HG02610 (cell line): ENCODE measurements at regions not wholly inside any gene's neighbourhood (a gene's known extent, or its start where the extent isn't known, plus 50 kb on each side); places are given as distances from the start of the nearest gene placed in this dataset.
"Not testable (repeated sequence)": the region's sequence is repeated elsewhere in the genome, so short reads cannot be mapped to it uniquely, and the experiment has no call there.

ENCODE experiments used
- ATAC-seq: cut with Tn5 transposase; IDR thresholded peaks from one replicate; pipeline ENCODE4 v1.9.1; 2021; ENCODE audit warnings: mild to moderate bottlenecking, moderate library complexity; ENCODE audit not compliant: unreplicated experiment

DNA sequence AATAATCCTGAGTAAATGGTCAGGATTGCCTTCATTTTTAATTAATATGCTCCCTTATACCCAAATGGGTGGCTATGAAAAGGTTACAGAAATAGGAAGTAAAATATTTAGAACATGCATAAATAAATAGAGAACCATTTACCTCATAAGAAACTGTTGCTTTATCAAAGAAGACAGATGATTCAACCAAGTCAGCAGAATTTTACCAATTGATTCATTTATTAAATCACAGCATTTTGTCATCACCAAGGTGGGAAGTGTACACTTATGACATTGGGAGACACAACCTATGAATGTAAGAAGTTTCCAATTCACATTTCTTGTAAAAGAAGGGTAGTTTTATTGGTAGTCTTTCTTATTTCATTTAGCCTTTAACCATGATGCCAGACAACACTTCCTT is 870.3 kb upstream of the CHORDC1 start:
- ATAC-seq, result no peak

DNA sequence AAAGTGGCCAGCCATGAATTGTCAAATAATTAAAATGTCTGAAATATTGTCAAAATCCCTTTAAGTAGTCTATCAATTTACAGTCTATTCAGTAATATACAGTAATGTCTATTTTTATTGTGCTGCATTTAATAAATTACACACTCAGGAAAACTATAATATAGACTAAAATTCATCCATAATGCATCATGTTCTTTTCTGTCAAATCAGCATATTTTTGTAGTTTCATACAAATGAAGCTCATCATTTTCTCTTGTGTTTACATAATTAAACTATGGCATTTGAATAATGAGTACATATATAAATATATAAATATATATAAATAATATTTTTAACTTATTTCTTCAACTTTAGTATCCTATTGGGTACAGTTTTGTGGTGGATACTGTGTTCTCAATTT is 868.7 kb upstream of the CHORDC1 start:
- ATAC-seq, result no peak

DNA sequence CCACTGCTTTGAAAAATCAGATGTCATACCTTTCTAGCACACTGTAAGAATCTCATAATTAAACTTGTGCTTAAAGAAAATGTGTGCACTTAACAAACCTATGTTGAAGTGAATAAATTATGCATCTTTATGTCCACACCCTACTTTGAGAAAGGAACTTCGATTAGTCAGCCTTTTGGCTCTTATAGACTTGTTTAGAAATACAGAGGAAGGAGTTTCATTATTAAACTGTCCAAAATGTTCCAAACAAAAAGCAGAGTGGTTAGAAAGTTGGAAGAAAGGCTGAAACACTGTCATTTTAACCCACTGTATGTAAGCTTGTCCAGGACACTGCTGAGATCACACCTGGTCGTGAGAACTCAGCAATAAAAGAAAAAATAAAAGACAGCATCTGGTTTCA is 863.2 kb upstream of the CHORDC1 start:
- ATAC-seq, result no peak

DNA sequence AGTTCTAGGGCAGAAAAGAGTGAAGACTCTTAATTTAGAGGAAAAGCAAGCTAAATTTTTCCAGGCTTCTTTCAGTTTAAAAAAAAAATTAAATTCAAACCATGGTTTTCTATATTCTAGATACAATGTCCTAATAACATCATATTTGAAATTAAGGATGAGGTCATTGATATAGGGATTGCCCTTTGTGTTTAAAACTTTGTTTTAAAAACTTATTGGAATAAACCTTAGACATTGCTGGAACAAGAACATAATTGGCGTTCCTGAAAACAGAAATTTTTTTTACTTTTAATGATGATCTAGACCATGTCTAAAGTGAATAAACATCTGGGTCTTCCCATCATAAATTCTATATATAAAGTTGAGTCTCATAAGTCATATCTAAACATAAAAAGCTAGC is 859.4 kb upstream of the CHORDC1 start:
- ATAC-seq, result no peak

DNA sequence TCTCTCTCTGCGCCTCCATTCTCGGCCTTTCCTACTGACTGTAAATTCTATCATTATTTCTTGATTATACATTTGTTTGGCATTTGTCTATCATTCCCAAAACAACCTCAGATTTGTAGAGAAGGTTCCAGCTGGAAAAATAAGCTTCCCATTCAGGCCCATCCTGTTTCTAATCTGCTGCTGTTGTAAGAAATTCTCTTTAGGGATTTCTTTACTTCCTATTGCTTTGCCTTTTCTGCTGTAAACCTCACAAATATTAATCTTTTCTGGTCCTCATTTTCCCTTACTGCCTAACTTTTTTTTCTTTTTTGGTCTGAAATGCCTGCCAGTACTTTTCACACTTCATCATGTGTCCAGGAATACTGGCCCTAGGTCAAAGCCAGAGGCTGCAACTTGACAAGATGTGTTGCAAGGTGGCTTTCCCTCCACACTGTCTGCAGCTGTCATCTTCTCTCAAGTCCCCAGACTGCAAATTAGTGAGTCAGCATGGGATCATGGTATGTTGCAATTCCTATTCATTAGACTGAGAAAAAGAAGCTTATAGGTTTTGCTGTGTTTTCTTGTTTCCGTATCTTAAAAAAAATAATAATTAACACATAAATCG is 858.7 kb upstream of the CHORDC1 start:
- ATAC-seq, result no peak

DNA sequence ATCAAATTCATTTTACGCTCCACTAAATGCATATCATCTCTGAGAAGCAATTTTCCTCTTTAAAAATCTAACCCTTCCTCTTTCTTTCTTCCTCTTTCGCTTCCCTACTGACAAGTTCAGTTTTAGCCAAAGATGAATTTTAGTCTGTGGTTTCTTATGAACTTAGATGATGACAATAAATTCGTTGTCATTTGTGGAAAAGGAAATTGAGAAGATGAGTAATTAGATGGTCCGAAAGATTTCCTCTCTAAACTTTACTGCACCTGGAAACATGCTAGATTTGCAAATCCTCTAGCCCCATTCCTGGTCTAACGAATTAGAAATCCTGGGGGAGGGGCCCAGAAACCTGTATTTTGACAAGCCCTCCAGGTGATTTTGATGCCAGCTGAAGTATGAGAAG is 855.4 kb upstream of the CHORDC1 start:
- ATAC-seq, result no peak

DNA sequence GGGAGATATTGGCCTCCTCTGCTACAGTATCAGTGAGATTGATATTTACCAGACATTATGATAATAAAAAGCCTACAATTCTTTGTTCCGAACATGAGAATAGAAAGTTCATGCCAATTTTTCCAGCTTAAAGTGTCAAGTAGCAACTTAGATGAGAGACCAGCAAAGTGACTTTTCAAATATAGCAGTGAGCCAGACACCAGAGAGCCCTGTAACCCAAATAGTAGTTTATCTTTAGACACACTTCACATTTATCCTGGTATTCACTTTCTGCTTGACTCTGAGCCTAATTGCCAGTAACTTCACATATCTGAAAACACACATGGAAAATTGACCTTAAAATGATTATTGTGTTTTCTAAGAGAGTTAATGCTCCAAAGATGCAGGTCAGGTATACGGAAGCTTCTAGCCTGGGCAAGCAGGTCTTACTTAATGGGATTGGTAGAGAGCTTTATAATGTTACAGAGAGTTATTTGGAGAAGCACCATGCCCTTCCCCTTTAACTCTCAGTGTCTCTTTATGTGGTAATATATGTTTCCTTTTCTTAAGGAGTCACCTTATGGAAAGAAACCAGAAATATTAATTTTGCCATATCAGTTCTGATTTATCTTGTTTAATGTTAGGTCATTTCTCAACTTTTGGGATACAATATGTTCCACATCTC is 852.3 kb upstream of the CHORDC1 start:
- no peak for ATAC-seq

DNA sequence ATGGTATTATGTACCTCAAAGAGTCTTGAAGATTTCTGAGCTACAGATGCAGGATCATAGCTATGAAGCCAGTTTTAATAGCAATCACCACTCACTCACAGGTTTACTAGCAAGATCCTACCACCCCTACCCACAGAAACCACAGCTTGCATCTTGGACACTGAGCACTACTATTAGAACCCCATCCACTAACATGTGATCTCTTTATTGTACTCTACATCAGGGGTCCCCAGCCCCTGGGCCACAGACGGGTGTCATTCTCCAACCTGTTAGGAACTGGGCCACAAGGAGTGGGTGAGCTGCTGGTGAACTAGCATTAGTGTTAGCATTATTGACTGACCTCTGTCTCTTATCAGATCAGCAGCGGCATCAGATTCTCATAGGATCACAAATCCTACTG is 844.8 kb upstream of the CHORDC1 start:
- ATAC-seq, result no peak

DNA sequence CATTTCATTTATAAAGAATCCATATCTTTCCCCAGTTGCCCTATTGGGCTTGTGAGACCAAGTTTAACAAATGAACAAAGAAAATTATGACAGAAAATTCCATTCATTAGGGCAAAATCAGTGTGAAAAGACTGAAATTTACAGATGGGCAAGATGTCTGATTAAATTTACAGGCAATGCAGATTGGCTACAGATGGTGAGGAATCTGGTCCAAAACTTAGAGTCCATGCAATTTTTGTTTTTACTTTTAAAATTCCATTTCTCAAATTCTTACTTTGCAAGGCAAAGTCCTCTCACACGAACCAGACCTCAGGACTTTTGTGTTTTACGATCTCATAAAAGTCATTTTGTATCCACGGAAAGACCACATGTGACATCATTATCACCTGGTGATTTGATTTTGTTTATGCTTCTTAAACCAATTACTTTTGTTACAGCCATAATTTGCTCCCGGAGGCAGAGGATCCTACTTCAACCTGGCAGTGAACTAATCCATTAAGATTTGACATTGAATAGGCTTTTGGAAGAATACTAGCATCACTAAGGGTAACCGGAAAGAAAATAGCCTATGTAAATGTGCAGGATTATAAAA is 843.7 kb upstream of the CHORDC1 start:
- no peak for ATAC-seq

DNA sequence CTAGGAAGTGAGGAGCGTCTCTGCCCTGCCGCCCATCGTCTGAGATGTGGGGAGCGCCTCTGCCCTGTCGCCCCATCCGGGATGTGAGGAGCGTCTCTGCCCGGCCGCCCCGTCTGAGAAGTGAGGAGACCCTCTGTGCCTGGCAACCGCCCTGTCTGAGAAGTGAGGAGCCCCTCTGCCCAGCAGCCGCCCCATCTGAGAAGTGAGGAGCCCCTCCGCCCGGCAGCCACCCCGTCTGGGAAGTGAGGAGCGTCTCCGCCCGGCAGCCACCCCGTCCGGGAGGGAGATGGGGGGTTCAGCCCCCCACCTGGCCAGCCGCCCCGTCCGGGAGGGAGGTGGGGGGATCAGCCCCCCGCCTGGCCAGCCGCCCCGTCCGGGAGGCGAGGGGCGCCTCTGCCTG is 840.5 kb upstream of the CHORDC1 start:
- not testable (repeated sequence) for ATAC-seq

DNA sequence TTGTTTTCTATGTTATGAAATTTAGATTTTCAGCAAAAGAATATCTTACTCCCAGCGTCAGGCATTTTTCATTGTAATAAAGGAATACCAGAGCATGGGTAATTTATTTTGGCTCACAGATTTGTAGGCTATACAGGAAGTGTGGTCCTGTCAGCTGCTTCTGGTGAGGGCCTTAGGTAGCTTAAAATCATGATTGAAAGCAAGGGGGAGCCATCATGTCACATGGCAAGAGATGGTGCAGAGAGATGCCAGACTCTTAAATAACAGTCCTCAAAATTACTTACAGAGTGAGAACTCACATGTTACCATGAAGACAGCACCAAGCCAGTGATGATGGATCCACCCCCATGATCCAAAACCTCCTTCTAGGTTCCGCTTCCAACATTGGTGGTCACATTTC is 825.0 kb upstream of the CHORDC1 start:
- no peak for ATAC-seq

DNA sequence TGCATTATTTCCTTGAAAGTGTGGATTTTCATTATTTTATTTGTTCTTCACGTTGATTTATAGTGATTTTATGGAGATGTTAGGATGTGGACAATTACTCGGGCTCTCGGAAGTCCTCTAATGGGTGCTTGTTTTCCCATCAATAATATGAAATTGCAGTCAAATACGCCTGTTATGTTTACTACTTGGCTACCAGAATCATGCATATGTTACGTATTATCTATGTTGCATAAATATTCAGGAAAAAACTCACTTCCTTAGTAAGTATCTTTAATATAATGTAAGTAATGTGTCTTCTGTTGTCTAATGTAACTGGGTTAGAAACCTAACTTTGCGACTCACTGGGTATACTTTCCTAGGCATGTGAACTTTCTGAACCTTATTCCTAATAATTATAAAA is 823.4 kb upstream of the CHORDC1 start:
- no peak for ATAC-seq

DNA sequence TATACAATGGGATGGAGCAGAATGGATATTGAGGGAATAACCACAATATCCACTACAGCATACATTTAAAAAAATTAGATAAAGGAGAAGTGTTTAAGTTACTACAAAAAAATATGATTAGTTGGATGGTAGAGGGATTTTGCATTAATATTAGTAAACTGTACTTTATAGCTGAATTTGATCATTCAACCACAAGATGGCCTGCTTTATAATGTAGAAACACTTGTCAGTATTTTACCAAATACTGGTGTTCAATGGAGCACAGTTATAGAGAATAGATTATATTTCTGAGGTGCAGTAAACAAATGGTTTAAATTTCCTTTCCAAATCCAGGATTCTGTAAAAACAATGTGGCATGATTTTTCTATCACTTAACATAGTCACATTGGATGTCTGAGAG is 818.8 kb upstream of the CHORDC1 start:
- no peak for ATAC-seq

DNA sequence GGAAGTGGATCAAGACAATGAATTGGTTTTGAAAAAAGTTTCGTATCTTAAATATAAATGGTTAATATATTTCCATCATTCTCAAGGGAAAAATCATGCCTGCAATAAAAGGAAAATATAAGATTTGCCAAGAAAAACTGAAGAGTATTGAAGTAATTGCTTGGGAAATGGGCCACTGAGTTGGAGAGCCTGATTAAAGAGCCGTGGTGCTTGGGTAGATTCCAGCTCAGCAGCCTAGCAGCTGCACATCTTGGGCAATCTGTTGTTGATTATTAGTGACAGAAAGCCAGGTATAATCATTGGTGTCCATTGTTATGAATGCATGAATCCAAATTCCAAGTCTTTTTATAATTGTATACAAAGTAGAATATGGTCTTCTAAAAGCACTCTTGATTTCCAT is 800.9 kb upstream of the CHORDC1 start:
- ATAC-seq, result no peak

DNA sequence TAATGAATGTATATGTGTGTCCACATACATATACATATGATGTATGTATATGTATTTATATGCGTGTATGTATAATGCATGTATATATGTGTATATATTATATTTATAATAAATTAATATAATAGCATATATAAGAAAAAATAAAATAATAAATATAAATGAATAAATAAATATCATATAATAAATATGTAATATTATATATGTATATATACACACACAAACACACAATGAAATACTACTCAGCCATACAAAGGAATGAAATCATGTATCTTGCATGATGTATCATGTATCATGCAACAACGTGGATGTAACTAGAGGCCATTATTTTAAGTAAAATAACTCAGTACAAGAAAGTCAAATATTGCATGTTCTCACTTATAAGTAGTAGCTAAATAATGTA is 788.7 kb upstream of the CHORDC1 start:
- no peak for ATAC-seq

DNA sequence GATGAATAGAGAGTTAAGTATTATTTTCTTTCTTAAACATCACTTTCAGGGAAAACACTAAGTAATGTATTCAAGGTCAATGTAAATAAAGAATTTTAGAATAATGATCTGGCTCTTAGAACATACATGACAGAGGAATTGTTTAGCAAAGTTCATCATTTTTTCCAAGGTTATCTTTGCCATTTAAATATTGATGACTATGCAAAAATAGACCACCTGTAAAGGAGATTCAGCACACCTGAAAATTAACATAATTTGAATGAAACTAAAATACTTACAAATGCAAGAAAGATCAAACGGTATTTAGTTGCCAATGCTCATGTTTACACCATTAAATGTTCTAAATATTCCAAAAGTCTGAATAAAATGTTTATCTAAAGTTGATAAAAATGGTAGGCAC is 782.6 kb upstream of the CHORDC1 start:
- ATAC-seq, result no peak

DNA sequence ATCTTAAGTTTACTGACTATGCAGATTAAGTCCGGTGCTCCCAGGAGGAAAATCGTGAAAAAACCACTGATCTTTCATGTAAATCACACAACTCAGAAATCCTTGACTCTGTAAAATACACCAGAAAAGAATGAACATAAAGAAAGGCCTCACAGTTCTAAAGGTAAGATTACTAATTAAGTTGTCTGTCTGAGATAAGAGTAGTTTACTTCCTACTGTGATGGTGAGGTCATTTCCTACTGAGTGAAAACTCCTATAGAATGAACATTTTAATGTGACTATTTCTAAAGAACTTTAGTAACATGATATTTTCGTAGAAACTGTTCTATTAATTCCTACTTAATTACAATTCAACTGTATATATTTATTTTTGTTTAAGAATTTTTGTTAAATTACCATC is 774.4 kb upstream of the CHORDC1 start:
- ATAC-seq, result no peak

DNA sequence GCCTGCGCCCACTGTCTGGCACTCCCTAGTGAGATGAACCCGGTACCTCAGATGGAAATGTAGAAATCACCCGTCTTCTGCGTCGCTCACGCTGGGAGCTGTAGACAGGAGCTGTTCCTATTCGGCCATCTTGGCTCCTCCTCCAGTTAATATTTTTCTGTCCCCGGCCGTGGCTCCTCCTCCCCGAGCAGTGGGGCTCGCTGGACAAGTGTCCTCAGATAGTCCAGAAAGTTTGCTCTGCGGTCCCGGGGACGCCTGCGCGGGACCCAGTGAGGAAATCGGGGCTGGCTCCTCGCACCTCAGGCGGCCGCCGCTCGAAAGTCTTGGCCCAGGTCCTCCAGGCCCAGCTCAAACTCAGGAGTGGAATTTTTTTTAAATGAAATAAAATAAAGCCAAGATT is 749.3 kb upstream of the CHORDC1 start:
- not testable (repeated sequence) for ATAC-seq

DNA sequence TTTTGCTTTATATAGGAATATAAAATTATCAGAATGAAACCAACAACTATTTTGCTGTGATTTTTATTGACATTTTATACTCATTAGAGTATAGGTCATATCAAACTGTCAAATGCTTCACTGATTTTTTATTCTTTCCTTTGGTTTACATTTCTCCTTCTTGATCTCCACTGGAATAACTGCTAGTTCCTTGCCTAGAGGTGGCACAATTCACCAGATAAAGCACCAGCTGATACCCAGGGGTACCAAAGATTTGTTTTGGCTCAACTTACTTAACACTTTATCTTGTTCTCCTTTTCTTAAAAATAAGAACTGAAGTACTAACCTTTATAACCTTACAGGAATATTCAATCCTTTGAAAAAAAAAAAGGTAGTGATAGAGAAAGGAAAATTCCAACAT is 725.1 kb upstream of the CHORDC1 start:
- ATAC-seq, result no peak

DNA sequence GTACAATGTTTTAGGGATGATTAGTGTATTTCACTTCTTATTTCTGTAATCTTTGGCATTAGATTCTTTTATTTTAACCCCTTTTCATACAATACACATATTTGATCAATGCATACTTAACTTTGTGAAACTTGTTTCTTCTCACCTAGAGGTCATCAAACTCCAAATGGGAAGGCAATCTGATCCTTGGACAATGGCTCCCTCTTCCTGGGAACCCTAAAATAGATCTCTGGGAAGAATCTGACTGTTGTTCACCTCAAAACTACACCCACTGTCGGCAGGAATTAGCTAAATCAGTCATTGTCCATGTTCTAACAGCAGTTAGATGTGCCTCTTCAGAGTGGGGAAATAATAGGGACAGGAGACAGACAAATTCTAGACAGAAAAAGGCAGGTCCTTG is 707.4 kb upstream of the CHORDC1 start:
- no peak for ATAC-seq

DNA sequence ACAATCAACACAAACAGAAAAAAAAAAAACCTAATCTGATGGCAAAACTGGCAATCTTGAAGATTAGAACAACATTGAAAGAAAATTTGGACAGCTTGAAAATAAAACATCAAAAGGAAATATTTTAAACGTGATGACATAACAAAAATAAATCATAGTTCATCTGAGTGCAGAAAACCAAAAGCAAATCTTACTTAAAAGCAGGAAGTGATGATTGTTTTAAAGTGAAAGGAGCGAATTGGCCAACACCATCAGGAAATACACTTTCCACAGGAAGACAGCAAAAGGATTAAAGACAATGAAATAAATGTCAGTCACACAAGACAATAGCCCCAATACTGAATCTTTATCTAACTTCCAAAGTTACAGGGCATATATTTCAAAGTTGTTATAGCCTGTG is 696.5 kb upstream of the CHORDC1 start:
- ATAC-seq, result no peak

DNA sequence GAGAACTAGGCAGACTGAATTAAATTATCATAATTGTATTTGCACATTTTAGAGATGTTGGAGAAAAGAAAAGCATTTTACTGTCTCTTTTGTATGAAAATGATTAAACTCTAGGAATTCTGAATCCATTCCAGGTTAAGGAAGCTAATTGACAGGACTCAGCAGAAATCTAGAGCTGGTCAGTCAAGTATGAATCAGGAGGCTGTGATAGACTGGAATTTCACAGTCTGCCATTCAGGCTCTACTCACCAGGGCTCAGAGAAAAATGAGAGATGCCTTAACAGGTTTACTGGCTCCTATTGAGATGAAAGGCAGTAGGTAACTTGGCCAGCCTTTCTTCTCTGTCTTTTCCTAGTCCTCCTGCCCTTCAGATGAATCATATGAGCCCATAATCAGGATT is 693.9 kb upstream of the CHORDC1 start:
- no peak for ATAC-seq
